ENCODE measurements at regions not wholly inside any gene's neighbourhood (a gene's known extent, or its start where the extent isn't known, plus 50 kb on each side); places are given as distances from the start of the nearest gene placed in this dataset.

DNA sequence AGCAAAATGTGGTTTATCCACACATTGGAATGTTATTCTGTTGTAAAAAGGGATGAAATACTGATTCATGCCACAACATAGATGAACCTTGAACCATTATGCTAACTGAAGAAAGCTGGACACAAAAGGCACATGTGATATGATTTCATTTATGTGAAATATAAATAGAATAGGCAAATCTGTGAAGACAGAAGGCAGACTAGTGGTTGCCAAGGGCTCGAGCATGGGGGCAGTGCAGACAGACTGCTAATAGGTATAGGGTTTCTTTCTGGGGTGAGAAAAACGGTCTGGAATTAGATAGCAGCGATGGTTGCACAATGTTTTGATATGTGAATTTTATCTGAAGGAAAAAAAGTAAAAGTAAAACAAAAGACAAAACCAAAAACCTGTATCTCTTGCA lies 54.6 kb upstream of the FNDC1 start:
- Histone ChIP-seq H3K79me2 (ENCODE audit: control insufficient read depth, insufficient read depth, low read length) (no peaks in the 10 kb centered on the region), H3K4me2 (ENCODE audit: control insufficient read depth, extremely low read depth, insufficient read depth, low read depth, low read length) (no peak overlapping the region), H2AFZ (ENCODE audit: control insufficient read depth, low read length) (no peak overlapping the region), H3K9me3 (ENCODE audit: control insufficient read depth, low read depth, low read length) (no peaks in the 10 kb centered on the region), H4K20me1 (ENCODE audit: control insufficient read depth, extremely low read depth, insufficient read depth, low read length) (no peaks in the 10 kb centered on the region), H3K9me1 (ENCODE audit: control insufficient read depth, extremely low read depth, insufficient read depth, low read length) (no peaks in the 10 kb centered on the region), H3K4me1 (ENCODE audit: control insufficient read depth, extremely low read depth, insufficient read depth, low read length) (peaks cover 11% of the 10 kb centered on the region), H3K9ac (ENCODE audit: control insufficient read depth, extremely low read depth, insufficient read depth, low read length) (no peak overlapping the region), H3K27me3 (ENCODE audit: control insufficient read depth, extremely low read depth, insufficient read depth, low read length) (no peaks in the 10 kb centered on the region), H3K4me3 (ENCODE audit: control insufficient read depth in 2 of 3, extremely low read depth in 1 of 3, insufficient read depth in 2 of 3, low read depth in 1 of 3, low read length in 3 of 3) (no peak overlapping the region), H3K27ac (ENCODE audit: control insufficient read depth, insufficient read depth, low read length) (no peak overlapping the region), H3K36me3 (ENCODE audit: control insufficient read depth in 2 of 2, extremely low read depth in 1 of 2, insufficient read depth in 2 of 2, low read length in 2 of 2) (no peaks in the 10 kb centered on the region)
- TF ChIP-seq, protein P1, sequence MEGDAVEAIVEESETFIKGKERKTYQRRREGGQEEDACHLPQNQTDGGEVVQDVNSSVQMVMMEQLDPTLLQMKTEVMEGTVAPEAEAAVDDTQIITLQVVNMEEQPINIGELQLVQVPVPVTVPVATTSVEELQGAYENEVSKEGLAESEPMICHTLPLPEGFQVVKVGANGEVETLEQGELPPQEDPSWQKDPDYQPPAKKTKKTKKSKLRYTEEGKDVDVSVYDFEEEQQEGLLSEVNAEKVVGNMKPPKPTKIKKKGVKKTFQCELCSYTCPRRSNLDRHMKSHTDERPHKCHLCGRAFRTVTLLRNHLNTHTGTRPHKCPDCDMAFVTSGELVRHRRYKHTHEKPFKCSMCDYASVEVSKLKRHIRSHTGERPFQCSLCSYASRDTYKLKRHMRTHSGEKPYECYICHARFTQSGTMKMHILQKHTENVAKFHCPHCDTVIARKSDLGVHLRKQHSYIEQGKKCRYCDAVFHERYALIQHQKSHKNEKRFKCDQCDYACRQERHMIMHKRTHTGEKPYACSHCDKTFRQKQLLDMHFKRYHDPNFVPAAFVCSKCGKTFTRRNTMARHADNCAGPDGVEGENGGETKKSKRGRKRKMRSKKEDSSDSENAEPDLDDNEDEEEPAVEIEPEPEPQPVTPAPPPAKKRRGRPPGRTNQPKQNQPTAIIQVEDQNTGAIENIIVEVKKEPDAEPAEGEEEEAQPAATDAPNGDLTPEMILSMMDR (optimal IDR thresholded peaks at IDR 0.05 in 1 of 3, IDR thresholded peaks at IDR 0.05 in 1 of 3, conservative IDR thresholded peaks at IDR 0.05 in 1 of 3; ENCODE audit: extremely low read depth in 1 of 3, insufficient read depth in 2 of 3, low read length in 3 of 3), result no peak
- TF ChIP-seq EZH2 (IDR thresholded peaks at IDR 0.05; ENCODE audit: low read length), result no peak
- DNase-seq (ENCODE audit: low read depth, low spot score) (no peak), FAIRE-seq (no peak)
- dilution Hi-C loops (cut with MboI; ENCODE audit: extremely low pct_ligation_motif_present, low sequenced_read_pairs), result no loop called here

DNA sequence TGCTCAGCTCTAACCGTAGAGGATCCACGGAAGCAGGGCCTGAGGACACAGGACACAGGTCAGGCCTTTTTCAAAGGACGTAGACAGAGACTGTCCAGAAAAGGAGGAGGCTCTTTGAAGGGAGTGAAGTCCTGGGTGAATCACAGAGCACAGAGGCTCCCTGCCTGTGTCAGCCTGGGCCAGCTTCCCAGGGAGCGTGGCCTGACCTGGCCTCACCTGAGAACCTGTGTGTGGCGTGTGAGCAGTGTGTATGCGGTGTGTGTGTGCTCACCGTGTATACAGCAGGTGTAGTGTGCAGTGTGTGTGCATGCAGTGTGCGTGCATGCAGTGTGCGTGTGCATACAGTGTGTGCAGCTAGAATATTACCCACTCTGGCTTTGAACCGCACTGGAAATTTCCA lies 56.0 kb upstream of the FNDC1 start:
- Histone ChIP-seq H3K4me3 (ENCODE audit: control insufficient read depth in 2 of 3, extremely low read depth in 1 of 3, insufficient read depth in 2 of 3, low read depth in 1 of 3, low read length in 3 of 3) (no peak overlapping the region), H3K4me2 (ENCODE audit: control insufficient read depth, extremely low read depth, insufficient read depth, low read depth, low read length) (no peak overlapping the region), H3K9me1 (ENCODE audit: control insufficient read depth, extremely low read depth, insufficient read depth, low read length) (no peaks in the 10 kb centered on the region), H3K79me2 (ENCODE audit: control insufficient read depth, insufficient read depth, low read length) (no peaks in the 10 kb centered on the region), H3K4me1 (ENCODE audit: control insufficient read depth, extremely low read depth, insufficient read depth, low read length) (peaks cover 11% of the 10 kb centered on the region), H2AFZ (ENCODE audit: control insufficient read depth, low read length) (no peak overlapping the region), H3K27ac (ENCODE audit: control insufficient read depth, insufficient read depth, low read length) (no peak overlapping the region), H3K27me3 (ENCODE audit: control insufficient read depth, extremely low read depth, insufficient read depth, low read length) (no peaks in the 10 kb centered on the region), H4K20me1 (ENCODE audit: control insufficient read depth, extremely low read depth, insufficient read depth, low read length) (no peaks in the 10 kb centered on the region), H3K36me3 (ENCODE audit: control insufficient read depth in 2 of 2, extremely low read depth in 1 of 2, insufficient read depth in 2 of 2, low read length in 2 of 2) (no peaks in the 10 kb centered on the region), H3K9ac (ENCODE audit: control insufficient read depth, extremely low read depth, insufficient read depth, low read length) (no peak overlapping the region), H3K9me3 (ENCODE audit: control insufficient read depth, low read depth, low read length) (no peaks in the 10 kb centered on the region)
- TF ChIP-seq, protein P1 (optimal IDR thresholded peaks at IDR 0.05 in 1 of 3, IDR thresholded peaks at IDR 0.05 in 1 of 3, conservative IDR thresholded peaks at IDR 0.05 in 1 of 3; ENCODE audit: extremely low read depth in 1 of 3, insufficient read depth in 2 of 3, low read length in 3 of 3), result no peak
- no peak for TF ChIP-seq EZH2 (IDR thresholded peaks at IDR 0.05; ENCODE audit: low read length)
- dilution Hi-C loops (cut with MboI; ENCODE audit: extremely low pct_ligation_motif_present, low sequenced_read_pairs), result no loop called here
- DNase-seq (ENCODE audit: low read depth, low spot score) (no peak), FAIRE-seq (no peak)

Measured in keratinocyte (primary cell).